NT2/D1 (cell line): ENCODE measurements at regions not wholly inside any gene's neighbourhood (a gene's known extent, or its start where the extent isn't known, plus 50 kb on each side); places are given as distances from the start of the nearest gene placed in this dataset.

Source experiments
- SUZ12 ChIP-seq: IDR thresholded peaks from 2 replicates; pipeline ENCODE4 v1.6.1; 2011; ENCODE audit not compliant: insufficient read length, insufficient read depth; ENCODE audit errors: extremely low read depth
- YY1 ChIP-seq: IDR thresholded peaks from 2 replicates; pipeline ENCODE4 v1.6.1; 2011; ENCODE audit not compliant: insufficient read length, insufficient read depth
- ZNF274 ChIP-seq: IDR thresholded peaks from 2 replicates; pipeline ENCODE4 v1.6.1; 2011; ENCODE audit warnings: mild to moderate bottlenecking, low read depth, low read length

DNA sequence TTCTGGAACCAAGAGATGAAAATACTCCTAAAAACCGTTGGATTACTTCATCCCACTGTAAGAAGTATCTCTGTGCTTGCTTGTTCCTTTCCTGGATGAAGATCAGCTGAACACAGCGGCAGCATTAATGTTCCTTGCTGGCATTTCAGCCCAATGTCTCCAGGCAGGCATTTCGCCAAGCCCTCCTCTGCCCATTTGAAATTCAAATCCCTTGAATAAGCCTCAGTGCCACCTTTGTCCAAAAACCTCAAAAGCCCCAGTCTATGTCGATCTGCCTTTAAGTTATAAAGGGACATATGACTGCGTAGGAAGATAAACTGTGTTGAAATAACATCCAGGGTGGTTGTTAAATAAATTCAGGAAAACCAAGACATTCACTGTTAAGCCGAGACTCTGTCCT lies 156.8 kb upstream of the PDZRN3 start:
- TF ChIP-seq ZNF274 (no peak), YY1 (no peak), SUZ12 (no peak)
